OCI-M1 (cell line): ENCODE measurements at regions not wholly inside any gene's neighbourhood (a gene's known extent, or its start where the extent isn't known, plus 50 kb on each side); places are given as distances from the start of the nearest gene placed in this dataset.

Source experiments
- DNase-seq: peaks from one replicate; lab custom pipeline; 2025; lab: John Stamatoyannopoulos, UW

DNA sequence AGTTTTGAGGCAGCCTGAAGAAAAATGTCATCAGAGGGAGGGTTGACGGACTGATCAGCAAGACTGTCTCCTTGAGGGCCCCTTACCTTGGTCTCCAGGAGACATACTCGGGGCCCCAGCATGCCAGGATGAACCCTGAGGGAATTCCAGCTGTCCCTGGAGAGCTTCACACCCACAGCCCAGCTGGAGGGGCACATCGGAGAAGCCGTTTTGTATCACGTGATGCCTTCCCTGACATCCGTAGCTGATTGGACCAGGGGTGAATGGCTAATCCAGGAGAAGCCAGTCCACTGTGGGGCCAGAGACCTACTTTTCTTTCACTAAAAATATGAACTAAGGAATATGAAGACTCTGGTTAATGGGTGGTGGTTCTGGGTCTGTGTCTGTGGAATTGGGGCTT lies 86.0 kb upstream of the TP53I11 start:
- DNase-seq, result no peak

DNA sequence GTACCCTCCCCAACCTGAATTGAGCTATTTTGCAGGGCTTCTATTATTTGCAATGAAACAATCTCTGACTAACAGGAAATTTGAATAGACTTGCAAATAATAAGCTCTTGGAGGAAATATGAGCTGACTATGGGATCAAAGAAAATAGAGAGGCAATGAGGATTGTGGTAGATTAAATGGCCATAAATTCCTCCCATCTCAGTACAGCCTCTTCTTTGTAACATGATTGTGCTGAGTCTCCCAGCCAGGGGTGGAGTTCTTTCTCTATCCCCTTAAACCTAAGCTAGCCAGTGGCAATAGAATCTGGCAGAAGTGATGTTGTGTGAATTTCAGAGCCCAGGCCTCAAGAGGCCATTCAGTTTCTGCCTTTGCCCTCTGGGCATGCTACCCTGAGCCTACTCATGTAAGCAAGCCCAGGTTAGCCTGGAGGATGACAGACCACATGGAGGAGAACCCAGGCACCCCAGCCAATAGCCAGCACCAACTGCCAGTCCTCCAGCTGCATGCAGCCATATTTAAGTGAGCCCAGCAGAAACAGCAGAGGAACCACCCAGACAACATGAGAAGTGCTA lies 86.8 kb upstream of the TP53I11 start:
- DNase-seq, result no peak

DNA sequence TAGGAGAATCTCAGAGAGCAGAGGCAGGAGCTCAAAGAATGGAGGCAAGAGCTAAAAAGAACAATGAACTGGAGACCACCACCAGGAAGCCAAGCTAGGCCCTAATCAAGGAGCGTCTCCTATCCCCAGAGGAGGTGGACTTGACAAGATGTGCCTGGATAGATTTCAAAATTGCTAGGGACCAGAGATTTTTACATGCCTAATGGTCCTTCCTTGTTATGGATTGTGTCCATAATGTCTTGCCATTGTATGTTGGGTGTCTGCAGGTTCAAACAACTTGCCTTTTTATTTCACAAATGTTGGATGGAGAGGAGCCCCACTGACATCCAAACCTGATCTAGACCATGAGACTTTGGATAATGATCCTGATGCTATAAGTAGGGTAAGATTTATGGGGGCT lies 88.2 kb upstream of the TP53I11 start:
- no peak for DNase-seq

DNA sequence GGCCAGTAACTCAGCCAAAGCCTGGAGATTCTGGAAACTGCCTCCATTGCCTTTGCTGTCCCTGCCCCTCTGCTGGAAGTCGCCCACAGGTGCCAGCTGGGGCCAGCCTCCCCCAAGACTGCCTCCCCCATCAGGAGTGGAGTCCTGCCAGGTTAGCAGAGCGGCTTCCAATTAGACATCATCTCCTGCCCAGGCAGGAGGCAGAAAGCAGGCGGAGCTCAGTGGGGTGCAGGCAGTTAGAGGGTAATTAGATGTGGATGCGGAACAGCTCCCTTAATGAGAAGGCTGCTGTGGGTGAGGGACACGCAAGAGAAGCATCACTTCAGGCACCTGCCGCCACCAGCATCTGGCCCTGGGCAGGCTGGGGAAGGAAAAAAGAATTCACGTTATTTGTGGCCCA lies 90.9 kb upstream of the TP53I11 start:
- DNase-seq, result no peak

DNA sequence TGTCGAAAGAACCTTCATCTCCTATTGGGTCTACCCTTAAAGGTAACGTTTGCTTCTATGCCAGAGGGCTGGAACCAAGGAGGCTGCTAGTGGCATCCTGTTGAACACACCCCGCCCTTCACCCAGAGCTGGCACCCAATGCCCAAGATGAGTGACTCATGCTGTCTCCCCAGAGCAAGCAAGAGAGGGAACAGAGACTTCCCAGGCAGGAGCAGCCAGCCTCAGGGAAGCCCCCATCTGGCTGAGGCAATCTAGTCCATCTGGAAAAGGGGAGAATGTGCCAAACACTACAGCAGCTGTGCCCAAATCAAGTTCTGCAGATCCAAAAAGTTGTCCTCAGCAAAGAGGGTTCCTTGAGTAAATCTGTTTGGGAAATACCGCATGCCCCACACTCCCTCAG lies 91.9 kb upstream of the TP53I11 start:
- no peak for DNase-seq

DNA sequence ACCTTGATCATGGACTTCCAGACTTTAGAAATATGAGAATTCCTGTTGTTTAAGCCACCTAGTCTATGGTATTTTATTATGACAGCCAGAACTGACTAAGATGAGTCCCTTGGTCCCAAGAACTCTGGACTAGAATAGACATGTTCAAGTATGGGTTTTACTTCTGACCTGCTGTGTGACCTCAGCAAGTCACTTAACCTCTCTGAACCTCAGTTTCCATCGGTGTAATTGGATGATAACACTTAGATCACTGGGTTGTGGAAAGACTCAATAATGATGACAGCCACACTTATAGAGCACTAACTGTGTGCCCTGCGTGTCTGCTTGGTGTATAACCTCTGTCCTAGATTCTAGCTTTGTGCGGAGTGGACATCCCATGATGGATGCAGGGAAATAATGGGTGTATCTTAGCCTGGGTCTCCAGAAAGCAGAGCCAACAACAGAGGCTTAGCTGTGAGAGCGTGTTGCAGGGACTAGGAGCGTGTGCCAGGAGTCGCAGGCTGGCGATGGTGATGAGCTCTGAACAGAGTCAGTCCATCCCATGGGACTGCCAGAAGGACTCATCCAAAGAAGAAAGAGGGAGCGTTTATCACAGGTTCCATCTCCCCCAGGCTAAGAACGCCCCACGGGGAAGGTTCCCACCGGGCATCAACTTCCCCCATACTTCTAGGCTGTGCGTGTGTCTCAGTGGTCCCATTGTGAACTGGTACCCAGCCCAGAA lies 93.2 kb upstream of the TP53I11 start:
- no peak for DNase-seq

DNA sequence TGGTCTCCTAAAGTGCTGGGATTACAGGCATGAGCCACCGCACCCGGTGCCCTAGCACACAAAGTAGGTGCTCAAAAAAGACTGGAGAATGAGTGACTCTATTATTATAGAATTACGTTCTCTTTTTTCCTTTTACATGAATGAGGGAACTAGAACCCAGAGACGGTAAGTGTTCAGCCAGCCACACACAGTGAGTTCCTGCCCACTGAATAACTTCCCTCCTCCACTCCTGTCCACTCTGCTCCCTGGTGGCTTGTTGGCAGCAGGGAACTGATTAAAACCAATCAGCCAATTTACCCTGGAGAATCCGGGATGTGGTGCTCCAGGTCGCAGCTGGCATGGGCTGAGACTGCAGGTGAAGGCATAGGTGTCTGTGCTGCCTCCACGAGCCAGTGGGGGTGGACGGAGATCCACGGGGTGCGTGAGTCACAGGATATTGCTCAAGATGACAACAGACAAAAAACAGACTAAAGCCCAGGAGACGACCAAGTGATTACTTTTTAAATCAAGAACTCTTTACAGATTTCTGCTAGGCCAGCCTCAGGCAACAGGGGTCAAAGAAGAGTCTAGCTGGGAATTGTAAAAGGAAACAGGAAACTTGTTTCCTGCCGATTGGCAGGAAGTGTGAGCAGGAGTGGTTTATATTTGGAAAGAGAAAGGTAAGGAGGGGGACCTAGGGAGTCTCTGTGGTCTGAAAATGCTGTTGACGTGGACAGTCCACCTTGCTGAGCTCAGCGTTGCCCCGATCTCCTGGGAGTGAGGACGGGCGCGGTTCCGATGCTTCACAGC lies 95.2 kb upstream of the TP53I11 start:
- no peak for DNase-seq

DNA sequence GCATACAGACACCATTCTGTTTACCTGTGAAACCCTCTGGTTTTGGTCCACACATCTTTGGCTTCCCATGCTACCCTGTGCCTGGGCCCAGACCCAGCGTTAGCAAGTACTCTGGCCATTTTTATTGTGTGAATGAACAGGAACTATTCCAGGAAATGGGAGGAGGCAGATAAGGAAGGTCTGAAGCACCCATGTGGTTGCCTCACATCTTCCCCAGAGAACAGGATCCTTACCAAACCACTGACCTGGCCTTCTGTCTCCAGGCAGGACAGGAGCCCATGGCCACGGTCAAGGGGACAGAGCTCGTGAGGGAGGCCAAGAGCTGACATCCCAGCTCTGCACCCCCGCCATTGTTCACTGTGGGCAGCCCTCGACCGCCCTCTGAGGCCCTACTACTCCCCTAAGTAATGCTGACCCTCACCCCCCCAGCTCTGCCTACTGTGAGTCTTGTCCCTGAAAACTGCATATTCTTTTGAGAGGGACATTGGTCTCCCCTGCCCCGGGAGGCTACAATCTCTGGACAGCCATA lies 97.7 kb upstream of the TP53I11 start:
- DNase-seq, result no peak

DNA sequence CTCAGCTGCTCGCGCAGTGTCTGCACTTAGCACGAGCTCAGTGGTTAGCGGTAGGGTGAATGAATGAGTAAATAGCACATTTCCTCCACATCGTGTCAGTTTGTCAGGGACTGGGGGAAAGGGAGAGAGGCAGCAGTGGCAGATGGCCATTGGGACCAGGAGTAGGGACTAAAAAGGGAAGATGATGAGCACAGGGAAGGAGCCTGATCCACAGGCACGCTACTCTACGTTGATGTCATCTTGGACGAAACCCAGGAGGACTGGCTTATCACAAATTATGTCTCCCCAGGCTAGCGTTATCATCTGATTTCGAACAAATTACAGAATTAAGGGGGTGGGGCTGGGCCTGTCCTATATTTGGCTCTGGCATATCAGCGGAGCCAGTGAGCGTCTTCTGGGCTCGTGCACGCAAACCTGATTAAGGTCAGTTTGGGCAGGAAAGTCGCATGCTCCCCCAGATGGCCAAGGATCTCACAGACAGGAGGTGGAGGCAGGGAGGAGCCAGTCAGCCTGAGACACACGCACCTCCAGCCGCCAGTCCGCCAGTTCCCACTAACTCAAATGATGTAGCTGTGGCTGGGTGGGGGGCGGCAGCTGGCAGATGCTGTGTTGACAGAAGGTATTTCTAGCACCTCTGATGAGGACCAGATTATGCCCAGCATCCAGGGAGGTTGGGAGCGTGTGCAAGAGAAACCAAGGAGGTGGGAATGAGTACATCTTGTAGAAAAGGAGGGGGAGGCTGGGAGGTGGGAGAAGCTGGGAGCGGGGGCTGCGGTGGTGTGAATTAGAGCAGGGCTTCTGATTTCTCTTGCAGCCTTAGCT lies 97.4 kb upstream of the PRDM11 start:
- DNase-seq, result peak; percentile 43

DNA sequence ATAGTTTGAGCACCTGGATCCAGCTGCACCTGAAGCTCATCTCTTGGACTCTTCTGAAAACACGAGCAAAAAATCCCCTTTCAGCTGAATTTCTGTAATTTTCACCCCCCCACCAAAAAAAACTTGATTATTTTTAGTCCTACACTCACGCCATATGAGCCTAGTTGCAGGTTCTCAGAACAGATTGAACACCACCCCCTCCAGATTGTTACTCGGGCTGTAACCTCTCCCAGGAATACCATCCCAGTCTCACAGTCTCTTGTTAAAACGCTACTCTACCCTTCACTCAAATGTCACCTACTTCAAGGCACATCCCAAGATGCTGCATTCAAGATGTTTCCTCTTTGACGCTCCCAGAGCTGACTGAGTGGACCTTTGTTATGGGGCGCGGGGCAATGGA lies 96.3 kb upstream of the PRDM11 start:
- no peak for DNase-seq

DNA sequence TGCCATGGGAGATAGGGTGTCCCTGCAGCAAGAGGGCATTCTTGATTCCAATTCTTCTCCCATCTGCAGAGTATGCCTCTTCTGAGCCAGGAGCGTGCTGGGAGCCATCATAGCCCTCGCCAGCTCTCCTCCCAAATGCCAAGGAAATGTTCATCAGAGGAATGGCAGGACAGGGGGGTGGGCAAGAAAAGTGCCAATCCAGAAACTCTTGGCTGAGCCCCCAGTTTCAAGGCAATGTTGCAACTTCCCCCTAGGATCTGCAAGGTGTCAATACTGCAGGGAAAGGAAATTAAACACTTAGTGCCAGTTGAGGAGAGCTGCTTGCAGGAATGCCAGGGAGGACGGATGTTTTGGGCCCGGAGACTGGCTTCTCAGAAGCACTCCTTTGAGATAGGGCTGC lies 94.8 kb upstream of the PRDM11 start:
- no peak for DNase-seq

DNA sequence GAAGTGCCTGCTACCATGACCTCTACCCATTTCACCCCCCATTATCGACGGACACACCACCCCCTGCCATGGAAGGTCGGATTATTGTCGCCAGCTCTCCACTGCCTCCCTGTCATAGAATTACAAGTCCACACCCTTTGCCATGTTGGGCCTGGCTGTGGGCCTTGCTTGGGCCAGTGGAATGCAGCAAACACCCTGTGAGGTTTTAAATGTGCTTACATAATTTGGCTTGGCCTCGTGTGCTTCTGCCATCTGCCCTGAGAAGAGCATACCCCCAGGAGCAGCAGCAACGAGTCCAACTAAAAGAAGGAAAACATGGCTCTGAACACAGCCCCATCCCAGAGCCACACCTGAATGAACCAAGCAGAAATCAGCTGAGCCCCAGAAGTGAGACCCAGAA lies 94.1 kb upstream of the PRDM11 start:
- no peak for DNase-seq

DNA sequence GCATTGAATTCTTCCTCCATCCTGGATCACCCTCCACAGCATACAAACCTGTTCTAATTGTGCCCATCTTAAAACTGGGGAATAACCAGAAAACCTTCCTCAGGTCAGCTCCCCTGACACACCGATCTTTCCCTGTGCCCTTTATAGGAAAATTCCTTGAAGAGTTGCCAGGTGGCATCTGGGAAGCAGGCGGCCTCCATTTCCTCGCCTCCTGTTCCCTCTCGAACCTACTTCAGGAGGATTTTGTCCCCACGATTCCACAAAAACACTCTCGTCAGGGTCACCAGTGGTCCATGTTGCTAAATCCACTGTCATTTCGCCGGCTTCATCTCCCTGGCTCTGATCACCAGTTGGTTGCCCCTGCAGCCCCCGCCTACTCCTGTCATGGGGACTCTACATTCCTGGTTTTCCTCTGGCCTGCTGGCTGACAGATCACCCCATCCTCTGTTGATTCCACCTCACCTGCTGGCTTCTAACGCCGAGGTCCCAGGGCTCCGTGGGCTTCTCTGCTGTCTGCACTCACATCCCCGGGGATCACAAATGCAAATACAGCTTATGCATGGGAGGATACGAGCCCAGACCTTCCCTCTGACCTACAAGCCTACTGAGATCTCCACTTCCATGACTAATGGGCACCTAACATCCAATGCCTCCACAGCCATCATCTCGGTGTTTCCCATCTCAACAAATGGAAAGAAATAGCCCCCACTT lies 92.5 kb upstream of the PRDM11 start:
- DNase-seq, result no peak

DNA sequence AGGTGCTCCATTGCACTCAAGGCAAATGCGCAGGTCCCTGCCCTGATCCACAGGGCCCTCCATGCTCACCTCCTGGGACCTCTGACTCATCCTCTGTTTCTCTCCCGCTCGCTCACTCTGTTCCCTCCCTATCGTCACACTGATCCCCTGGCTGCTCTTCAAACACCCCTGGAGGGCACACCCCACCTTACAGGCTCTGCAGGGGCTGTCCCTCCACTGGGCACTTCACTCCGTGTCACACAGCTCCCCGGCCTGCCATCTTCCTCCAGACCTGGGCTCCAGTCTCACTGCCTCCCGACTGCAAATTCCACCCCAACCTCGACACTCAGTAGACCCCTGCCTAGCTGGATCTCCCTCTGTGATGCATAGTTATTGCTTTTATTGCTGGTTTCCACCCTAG lies 91.5 kb upstream of the PRDM11 start:
- no peak for DNase-seq

DNA sequence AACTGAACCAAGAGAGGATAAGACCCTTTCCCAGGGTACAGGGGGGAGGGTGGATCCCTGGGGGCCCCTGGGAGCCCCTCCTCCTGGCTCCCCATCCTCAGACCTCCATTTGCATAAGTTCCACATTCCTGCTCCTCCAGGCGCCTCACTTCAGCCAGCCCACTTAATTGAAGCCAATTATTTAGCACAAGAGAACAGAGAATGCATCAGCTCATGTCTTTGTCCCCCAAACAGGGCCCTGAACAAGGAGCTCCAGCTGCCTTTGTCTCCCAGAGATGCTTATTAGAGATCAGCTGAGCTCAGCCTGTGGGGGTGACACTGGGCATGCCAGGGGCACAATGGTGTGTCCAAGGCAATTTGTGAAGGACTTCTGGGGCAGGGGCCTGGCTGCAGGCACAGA lies 89.9 kb upstream of the PRDM11 start:
- DNase-seq, result no peak

DNA sequence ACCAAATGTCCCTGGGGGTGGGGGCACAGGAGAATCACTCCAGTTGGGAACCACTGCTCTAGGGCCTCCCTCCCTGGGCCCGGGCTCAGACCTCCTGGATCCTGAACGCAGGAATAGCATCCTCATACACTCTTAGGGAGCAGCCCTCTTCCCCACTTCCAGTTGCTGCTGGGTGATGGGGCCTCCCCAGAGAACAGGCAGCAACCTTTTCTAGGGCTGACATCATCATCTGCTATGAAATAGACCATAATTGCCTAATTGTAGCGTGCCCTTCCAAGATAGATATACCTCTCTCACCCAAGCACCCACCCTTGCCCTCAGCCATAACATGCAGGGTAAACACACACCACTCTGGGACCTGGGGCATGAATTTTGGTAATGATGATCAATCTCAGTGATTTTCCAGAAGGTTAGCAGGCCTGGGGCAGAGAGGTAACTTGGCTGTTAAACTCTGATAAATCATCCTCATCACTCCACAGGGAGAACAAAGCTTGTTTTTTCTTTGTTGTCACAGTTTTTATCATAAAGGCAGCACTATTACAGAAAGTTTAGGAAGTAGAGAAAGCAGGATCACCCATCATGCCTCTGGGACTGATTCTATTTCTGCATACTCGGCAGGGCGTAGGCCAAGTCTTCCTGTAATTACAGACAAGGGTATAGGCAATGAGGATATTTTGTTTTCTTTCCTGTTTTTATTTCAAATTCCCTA lies 88.3 kb upstream of the PRDM11 start:
- no peak for DNase-seq

DNA sequence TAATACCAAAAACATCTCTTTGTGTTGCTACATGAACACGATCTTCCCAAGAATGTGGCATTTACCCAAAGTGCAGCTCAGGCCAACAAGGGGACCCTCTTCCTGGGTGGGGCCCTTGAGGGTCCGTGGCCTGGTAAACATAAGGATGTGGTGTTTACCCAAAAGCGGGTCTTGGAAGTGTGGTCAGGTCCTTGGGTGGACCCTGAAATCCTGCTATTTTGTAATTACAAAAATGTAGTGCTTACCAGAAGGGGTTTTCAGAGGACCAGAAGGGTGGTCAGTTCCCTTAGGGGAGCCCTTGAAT lies 87.8 kb upstream of the PRDM11 start:
- no peak for DNase-seq

DNA sequence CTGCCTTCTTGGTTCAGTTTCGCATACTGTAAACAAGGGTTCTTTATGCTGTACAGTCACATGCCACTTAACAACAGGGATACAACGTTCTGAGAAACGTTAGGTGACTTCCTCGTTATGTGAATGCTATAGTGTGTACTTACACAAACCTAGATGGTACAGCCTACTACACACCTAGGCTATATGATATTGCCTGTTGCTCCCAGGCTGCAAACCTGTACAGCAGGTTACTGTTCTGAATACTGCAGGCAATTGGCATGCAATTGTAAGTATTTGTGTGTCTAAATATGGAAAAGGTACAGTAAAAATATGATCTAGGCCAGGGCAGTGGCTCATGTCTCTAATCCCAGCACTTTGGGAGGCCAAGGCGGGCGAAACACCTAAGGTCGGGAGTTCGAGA lies 85.7 kb upstream of the PRDM11 start:
- no peak for DNase-seq

DNA sequence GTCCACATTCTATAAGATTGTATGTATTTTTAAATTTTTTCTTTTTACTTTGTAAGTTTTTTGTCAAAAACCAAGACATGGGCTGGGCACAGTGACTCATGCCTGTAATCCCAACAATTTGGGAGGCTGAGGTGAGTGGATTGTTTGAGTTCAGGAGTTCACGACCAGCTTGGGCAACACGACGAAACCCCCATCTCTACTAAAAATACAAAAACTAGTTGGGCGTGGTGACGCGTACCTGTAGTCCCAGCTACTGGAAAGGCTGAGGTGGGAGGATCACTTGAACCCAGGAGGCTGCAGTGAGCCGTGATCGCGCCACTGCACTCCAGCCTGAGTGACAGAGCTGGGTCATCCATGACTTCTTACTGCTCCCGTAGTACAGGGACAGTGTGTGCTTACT lies 84.8 kb upstream of the PRDM11 start:
- DNase-seq, result no peak

DNA sequence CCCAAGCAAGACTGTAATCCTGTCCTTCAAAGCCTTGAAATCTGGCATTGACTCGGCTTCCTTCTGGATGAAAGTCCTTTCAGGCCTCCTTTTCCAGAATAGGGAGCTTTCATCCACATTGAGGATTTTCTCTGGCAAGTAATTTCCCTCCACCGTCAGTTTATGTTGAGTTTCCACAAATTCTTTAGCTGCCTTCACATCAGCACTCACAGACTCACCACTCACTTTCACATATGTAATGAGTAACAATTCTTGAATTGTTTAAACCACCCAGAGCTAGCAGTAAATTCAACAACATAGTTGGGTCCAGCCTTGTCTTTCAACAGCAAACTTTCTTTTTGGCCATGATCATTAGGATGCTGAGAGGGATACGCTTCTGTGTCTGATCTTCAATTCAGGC lies 84.3 kb upstream of the PRDM11 start:
- DNase-seq, result no peak

DNA sequence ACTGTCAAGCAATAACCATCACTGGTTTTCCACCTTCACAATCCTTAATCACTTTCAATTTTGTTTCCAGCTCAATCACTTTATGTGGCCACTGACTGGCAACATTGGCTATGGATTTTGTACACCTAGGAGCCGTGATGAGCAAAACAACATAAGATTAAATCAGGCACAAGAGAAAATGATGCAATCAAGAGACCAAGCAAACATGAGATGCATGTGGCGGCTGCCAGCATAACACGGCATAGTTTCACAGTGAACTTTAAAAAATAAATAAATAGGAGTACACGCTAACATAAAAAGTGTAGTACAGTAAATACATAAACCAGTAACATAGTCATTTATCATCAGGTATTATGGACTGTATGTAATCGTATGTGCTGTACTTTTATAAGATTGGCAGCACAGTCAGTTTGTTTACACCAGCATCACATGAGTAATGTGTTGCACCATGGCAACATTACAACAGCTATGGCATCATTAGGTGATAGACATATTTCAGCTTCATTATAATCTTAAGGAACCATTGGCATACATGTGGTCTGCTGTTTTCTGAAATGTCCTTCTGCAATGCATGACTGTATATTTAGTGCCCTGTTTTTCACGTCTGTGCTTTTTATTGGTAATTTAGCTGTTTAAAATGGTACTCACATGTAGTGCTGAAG lies 83.3 kb upstream of the PRDM11 start:
- no peak for DNase-seq
